Renal cortical epithelial cell (primary cell): ENCODE measurements at regions not wholly inside any gene's neighbourhood (a gene's known extent, or its start where the extent isn't known, plus 50 kb on each side); places are given as distances from the start of the nearest gene placed in this dataset.

ENCODE experiments used
- DNase-seq: peaks from one replicate; pipeline ENCODE4 v3.0.0-alpha.2; 2011; ENCODE audit warnings: low read depth

DNA sequence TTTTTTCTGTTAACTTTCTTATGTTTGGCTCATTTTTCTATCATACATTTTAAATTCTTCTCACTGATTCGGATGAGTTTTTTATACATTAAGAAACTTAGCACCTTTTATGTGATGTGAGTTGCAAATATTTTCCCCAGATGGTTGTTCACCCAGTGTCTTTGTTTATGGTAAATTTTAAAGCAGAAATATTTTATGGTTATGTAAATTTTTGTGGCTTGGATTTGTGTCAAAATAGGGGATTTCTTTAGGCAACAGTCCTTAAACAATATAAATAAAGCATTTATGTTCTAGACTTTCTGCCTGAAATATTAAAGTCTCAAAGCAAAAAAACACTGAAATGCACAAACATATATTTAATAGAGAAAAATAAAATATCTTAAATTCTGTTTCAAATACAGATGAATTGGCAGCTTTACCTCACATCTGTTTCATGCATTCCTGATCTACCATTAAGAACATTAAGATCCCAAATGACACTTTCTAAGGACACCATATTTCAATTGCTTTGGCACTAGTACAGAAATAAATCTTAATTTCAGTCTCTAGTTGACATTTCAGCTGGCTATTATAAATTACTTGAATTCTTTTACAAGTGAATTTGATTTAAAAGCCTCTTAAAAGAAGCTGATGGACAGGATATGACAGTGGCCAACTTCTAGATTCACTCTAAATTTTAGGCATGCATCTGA is 646.6 kb downstream of the HACE1 start:
- no peak for DNase-seq

- no peak for DNase-seq
These were observed 652.1 kb downstream of the HACE1 start for GRCh38 chr6:104207635-104208034.

- no peak for DNase-seq
These were observed 658.2 kb downstream of the HACE1 start for GRCh38 chr6:104201557-104201956.

DNA sequence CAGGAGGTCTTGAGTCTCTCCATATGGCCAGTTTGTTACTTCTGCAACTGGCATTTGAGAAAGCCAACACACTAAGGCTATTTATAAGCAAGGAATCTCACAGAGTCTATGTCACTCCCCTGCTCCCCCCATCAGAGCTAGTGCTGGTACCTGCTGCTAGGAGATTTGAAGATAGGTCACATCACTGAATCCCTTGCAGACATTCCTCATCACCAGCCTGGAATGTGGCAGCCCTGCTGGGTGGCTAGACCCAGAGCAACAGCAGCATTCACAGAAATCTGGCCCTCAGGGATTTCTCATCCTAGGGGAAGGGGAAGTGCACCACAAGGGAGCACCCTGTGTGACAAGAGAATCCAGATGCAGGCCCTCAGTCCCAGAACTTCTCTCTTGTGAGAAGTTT is 672.1 kb downstream of the HACE1 start:
- no peak for DNase-seq

DNA sequence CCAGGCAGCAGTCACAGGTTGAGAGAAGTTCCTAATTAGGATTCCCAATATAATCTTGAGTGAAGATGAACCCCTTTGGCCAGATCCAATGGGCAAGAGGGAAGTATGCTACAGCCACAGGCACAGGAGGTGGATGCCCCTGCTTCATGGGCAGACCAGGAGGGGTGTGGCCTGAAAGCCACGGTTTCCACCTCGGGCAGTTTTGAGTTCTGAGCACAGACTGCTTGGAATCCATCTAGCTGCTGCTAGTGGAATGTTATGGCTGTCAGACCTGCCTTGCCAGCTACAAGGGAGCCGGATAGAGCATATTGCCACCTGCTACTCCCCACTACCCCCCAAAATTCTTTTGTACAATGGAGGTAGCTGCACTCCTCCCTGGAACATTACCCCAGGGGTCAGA is 672.9 kb downstream of the HACE1 start:
- DNase-seq, result no peak

DNA sequence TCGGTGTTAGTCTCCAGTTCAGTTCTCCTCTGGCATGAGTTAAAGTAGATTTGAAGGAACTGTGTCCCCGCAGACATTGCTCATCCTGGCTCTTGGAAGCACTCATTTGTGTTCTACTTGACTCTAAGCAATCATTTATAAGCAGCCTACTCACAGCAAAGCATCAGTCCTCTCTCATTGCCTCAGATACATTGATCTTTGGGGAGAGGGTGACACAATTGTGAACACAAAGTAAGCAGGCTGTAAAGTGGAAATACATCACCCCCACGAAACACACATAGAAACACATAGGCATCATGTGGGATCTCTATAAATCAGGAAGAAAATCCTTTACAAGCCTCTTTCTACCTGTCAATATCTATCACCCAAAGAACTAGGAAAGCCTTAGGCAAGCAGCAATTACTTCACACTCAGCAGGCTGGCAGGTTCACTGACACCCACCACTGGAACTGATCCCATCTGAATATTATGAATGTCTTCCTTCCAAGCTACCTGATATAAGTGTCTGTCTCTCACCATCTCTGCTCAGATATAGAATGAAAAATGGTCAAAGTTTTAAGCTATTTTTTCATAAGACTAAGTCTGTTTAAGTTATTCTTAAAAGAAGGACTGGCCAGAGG is 675.8 kb downstream of the HACE1 start:
- DNase-seq, result no peak

- DNase-seq, result no peak
These were observed 676.9 kb downstream of the HACE1 start for GRCh38 chr6:104182811-104183210.

DNA sequence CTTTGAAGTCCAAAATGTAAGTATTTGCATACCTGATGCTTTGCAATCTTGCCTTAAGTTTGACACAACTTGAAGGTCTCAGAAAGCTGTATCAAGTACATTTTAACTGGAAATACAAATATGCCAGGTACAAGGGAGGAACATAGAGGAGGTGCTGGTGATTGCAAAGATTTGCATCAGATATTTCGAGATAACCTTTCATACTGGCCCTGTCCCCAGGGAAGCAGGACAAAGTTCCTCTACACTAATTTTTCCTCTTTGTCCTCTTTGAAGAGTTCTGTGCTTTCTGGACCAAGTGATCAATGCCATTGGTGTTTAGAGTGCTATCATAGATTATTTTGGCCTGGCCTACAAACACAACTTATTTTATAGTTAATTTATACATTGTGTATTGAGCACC is 686.1 kb downstream of the HACE1 start:
- no peak for DNase-seq

- DNase-seq, result no peak
These were observed 689.3 kb downstream of the HACE1 start for GRCh38 chr6:104170401-104170800.

- no peak for DNase-seq
These were observed 693.6 kb downstream of the HACE1 start for GRCh38 chr6:104166055-104166668.

GRCh38 chr6:104162036-104162669 is 697.6 kb downstream of the HACE1 start:
- DNase-seq, result peak; percentile 1

DNA sequence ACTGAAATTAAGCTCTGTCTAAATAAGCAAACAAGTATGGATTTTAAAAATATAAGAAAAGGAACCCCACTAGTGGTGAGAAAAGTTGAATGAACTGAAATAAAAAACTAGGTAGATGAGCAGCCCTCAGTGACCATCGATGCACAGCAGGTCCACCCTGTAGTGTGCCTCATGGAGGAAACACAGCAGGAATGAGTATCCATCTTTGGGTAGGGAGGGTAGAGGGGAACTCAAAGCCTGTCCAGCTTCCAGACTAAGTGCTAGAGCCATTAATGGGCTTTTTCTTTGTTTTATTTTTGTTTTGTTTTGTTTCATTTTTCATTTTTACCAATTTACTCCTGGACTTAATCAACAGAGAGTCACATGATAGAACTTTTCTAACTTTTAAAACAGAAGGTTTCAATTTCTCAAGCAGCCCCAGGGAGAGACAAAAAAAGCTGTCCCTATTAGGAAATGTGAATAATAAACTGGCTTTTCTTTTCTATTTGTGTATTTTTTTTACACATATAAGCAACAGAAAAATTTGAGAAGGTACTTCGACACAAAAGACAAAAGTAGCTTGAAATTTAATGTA is 700.6 kb downstream of the HACE1 start:
- no peak for DNase-seq

DNA sequence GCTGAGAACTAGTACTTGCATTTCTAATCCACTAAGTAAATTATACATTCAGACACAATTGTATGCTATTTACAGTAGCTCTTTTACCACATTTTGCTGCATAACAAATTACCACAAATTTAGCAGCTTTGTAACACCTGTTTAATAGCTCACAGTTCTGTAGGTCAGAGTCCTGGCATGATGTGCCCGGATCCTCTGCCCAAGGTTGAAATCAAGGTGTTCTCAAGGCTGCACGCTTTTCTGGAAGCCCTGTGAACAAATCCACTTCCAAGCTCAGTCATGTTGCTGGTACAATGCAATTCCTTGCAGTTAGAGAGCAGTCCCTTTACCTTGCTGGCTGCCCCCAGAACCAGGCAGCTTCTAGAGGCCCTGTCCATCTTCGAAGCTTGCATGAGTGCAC is 716.0 kb downstream of the HACE1 start:
- DNase-seq, result no peak

- no peak for DNase-seq
These were observed 724.8 kb downstream of the HACE1 start for GRCh38 chr6:104134876-104135275.

DNA sequence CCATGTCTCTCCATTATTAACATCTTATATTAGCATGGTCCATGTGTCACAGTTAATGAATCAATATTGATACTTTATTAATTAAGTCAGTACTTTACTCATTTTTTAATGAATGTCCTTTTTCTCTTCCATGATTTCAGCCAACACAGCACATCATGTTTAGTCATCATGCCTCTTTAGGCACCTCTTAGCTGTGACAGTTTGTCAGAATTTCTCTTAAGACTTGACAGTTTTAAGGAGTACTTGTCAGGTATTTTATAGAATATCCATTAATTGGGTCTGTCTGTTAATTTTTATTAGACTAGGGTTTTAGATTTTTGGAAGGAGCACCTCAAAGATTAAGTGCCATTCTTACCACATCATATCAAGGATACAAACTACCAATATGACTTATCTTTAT is 729.4 kb downstream of the HACE1 start:
- DNase-seq, result no peak

DNA sequence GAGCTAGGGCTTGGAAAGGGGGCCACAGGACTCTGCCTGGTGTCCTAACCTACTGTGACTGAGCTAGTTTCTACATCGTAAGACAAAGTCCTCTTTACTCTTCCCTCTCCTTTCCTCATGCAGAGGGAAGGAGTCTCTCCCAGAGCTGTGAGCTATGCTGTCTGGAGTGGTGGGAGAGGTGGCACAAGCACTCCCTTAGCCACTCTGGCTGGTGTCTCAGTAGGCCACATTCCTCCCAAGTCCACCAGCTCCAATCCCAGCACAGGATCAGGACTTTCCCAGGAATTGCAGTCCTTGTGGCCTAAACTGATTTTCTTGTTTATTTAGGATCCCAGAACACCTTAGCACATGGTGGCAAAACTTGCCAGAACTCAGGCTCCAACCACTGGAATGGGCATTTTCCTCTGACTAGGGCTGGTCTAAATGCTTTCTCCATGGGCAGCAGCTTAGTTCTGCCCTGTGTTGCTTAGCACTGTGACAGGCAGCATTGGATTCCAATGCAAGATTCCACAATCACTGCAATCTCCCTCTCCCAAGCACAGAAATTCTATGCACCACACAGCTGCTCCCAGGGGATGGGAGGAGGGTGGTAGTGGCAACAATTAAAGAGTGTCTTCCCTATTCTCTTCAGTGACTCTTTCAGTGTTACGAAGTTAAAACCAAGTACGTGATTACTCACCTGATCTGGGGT is 733.3 kb downstream of the HACE1 start:
- no peak for DNase-seq

GRCh38 chr6:104123227-104123626 is 736.5 kb downstream of the HACE1 start:
- no peak for DNase-seq

- DNase-seq, result peak; percentile 49
These were observed 741.4 kb downstream of the HACE1 start for GRCh38 chr6:104118274-104118673.

- no peak for DNase-seq
These were observed 749.9 kb downstream of the HACE1 start for GRCh38 chr6:104109806-104110205.

DNA sequence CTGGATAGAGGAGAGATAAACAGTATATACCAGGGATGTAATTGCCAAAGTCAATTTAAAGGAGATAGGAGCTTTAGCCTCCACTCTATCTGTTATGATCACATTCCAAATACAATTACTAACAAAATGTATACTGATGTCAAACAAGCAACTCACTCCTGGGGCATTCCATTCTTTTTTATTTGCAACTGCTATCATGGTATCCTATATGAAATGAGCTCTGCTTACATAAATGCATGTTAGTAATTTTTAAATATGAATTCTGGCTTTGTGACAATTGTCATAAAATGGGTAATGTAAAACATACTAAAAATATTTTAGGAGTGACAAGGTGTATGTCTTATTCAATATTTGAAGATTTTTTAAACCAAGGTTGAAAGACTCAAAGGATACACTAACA is 751.1 kb downstream of the HACE1 start:
- DNase-seq, result no peak

- no peak for DNase-seq
These were observed 763.9 kb downstream of the HACE1 start for GRCh38 chr6:104095661-104096416.
